Heart right ventricle (tissue), 16 donors: ENCODE measurements at regions not wholly inside any gene's neighbourhood (a gene's known extent, or its start where the extent isn't known, plus 50 kb on each side); places are given as distances from the start of the nearest gene placed in this dataset.

Experiments used
- ATAC-seq, 8 donors: fragments of 200-7000 bp; cut with Tn5 transposase; one replicate each; pipeline ENCODE4 v1.9.1; 2020; ENCODE audit warnings: mild to moderate bottlenecking in 8 of 8, moderate library complexity in 8 of 8, moderate number of reproducible peaks in 1 of 8
- DNase-seq, 2 donors: peaks; one replicate each; pipeline ENCODE4 v3.0.0-alpha.2; 2020
- H3K27ac ChIP-seq, 10 donors: fragments of 200-600 bp; sonication (generic) in 2 of 10; one replicate each; pipeline versions ENCODE4 v1.5.0 to v1.8.0; 2020 to 2022; ENCODE audit warnings: mild to moderate bottlenecking in 3 of 10
- H3K27me3 ChIP-seq, 7 donors: fragments of 200-600 bp; one replicate each; pipeline ENCODE4 v1.8.0; 2021 to 2022; ENCODE audit warnings: mild to moderate bottlenecking in 2 of 7
- H3K36me3 ChIP-seq, 9 donors: fragments of 200-600 bp; sonication (generic) in 1 of 9; one replicate each; pipeline versions ENCODE4 v1.5.0 to v1.8.0; 2020 to 2022; ENCODE audit warnings: mild to moderate bottlenecking in 2 of 9
- H3K4me1 ChIP-seq, 9 donors: fragments of 200-600 bp; sonication (generic) in 1 of 9; one replicate each; pipeline versions ENCODE4 v1.5.0 to v1.8.0; 2020 to 2022; ENCODE audit warnings: mild to moderate bottlenecking in 4 of 9
- H3K4me3 ChIP-seq, 10 donors: fragments of 200-600 bp; sonication (generic) in 2 of 10; one replicate each; pipeline versions ENCODE4 v1.5.0 to v1.8.0; 2020 to 2022; ENCODE audit warnings: mild to moderate bottlenecking in 7 of 10, moderate library complexity in 2 of 10
- H3K9me3 ChIP-seq, 11 donors: fragments of 200-600 bp in 10 of 11; sonication (generic) in 2 of 11; one replicate each; pipeline versions ENCODE4 v1.5.0 to v1.8.0; 2013 to 2022; ENCODE audit warnings: mild to moderate bottlenecking in 2 of 11, control low read depth in 1 of 11, moderate library complexity in 1 of 11
- WGBS, 2 donors: extraction: QIAGEN DNeasy Blood & Tissue Kit; methylation state at CpG; one replicate each; pipeline ENCODE4 v1.1.7; 2013; ENCODE audit warnings: inconsistent platforms in 1 of 2; 5-methylcytosine and 5-hydroxymethylcytosine counted together
- intact Hi-C, 10 donors: fragments of 100-400 bp; cut with DNase I; formaldehyde crosslinking; loops; one replicate each; pipeline versions ENCODE4 v1.11.1 to v1.14.2; 2022
- TF ChIP-seq, protein P1 (sequence below), 9 donors: fragments of 200-600 bp; sonication (generic) in 2 of 9; IDR thresholded peaks; one replicate each; pipeline versions ENCODE4 v1.5.0 to v1.8.0; 2021 to 2022; ENCODE audit warnings: antibody characterized with exemption in 9 of 9, mild to moderate bottlenecking in 5 of 9, moderate library complexity in 1 of 9
- donor health status: Arrhythmogenic right ventricular cardiomyopathy.
- donor health status: ischemic (EF 13 %, LVEDD 7.1; RV severe dilation, severe dysfunction).
- donor health status: healthy with polysubstance abuse.
- donor health status: DM: no; HTN: yes; CAD: no.
- donor health status: DM: no; HTN: no; CAD: no.
- donor health status: ischemic (EF 25% LVEDD 6.9; RV normal size, moderate dysfunction).
- donor health status: ischemic (EF 25% LVEDD 5.7; RV mildly dilated, moderate dysfunction).
- donor health status: healthy.
- donor health status: DM: yes; HTN: yes; CAD: no.
- donor health status: Ischemic cardiomyopathy.
- donor health status: ischemic (EF 35%, LVEDD 5.7; RV mildly dilated, moderate dysfunction).
- donor health status: nonischemic (EF 11% LVEDD 7.7; RV severe dilation, severe dysfunction).
- donor health status: DM: yes; HTN: yes; CAD: no.
- donor health status: PGD.
- donor health status: ischemic (EF 29% LVEDD 5.4; RV normal size, mild dysfunction).
- donor health status: nonischemic (EF 23%, LVEDD 6.1; RV moderate dilation, normal function).

DNA sequence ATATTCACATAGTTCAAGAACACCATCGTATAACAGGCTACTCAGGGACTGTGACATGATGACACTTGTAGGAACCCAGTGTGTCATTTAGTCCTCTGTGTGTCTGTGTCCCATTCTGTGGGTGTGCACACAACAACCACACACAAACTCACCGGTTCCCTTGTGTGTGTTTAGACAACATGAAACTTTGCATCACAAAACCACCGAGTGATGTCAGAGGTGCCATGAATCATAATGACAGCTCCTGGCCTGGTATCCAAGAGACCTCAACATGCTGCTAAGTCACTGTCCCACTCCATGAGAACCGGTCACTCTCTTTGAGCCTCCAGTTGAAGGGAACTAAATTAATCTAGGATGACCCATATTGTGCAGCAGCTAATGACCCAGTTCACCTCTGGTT, 421.3 kb downstream of the PREX1 start:
- H3K36me3 ChIP-seq = no peaks in the 10 kb centered on the region
- H3K9me3 ChIP-seq = no peaks in the 10 kb centered on the region
- no peak overlapping the region for H3K4me3 ChIP-seq
- TF ChIP-seq, protein P1, sequence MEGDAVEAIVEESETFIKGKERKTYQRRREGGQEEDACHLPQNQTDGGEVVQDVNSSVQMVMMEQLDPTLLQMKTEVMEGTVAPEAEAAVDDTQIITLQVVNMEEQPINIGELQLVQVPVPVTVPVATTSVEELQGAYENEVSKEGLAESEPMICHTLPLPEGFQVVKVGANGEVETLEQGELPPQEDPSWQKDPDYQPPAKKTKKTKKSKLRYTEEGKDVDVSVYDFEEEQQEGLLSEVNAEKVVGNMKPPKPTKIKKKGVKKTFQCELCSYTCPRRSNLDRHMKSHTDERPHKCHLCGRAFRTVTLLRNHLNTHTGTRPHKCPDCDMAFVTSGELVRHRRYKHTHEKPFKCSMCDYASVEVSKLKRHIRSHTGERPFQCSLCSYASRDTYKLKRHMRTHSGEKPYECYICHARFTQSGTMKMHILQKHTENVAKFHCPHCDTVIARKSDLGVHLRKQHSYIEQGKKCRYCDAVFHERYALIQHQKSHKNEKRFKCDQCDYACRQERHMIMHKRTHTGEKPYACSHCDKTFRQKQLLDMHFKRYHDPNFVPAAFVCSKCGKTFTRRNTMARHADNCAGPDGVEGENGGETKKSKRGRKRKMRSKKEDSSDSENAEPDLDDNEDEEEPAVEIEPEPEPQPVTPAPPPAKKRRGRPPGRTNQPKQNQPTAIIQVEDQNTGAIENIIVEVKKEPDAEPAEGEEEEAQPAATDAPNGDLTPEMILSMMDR (IDR thresholded peaks at IDR 0.05) = no peak
- no peak for DNase-seq
- WGBS, 2 donors = 88 to 93% methylated on average over 4 of the region's 4 CpGs
- intact Hi-C loops = no loop called here
- H3K27ac ChIP-seq = no peak overlapping the region
- H3K27me3 ChIP-seq = peaks cover 0 to 7% (median 0%) of the 10 kb centered on the region in 7 donors
- ATAC-seq = peak in 1 of 8 donors; percentile 31
- H3K4me1 ChIP-seq = no peaks in the 10 kb centered on the region

DNA sequence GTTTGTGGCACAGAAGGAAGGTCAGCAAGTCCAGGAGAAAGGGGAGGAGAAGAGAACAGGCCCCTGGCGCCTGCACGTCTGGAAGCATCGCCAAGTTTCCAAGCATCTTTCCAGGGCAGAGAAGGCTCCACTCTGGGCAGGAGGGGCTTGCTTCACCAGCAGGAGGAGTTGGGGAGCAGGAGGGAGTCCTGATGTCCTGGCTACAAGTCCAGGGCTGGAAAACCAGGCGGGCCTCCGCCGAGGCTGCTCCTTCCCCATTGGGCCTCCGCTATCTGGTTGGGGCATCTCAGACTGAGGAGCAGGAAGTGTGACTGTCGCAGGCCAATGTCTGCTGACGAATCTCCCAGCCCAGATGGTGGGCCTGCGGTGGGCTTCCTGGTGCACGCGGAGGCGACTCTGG, 421.9 kb downstream of the PREX1 start:
- no peak overlapping the region for H3K27ac ChIP-seq
- TF ChIP-seq, protein P1 (IDR thresholded peaks at IDR 0.05) = peak in 2 of 9 donors; percentile 21 to 23

DNA sequence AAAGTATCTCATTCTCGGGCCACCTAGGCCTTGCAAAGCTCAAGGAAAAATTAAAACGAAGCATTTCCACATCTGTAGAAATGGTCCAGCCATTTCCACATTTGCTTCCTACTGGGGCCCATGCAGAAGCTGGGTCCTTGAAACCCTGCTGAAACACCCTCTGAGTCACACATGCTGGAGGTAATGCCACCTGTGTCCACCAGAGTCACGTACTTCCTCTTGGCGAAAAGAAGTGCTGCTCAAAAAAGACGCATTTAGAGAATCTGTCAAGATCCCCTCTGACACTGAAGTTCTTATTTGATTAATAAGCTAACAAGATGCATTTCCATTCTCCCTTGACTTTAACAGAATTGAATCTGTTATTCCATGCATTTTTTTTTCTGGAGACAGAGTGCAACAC, 423.2 kb downstream of the PREX1 start:
- Histone ChIP-seq H3K9me3 (no peaks in the 10 kb centered on the region), H3K36me3 (no peaks in the 10 kb centered on the region), H3K4me3 (no peak overlapping the region), H3K27me3 (peaks cover 0 to 7% (median 0%) of the 10 kb centered on the region in 7 donors), H3K27ac (no peak overlapping the region), H3K4me1 (peaks cover 0 to 6% (median 0%) of the 10 kb centered on the region in 9 donors)
- no peak for DNase-seq
- intact Hi-C loops = no loop called here
- TF ChIP-seq, protein P1 (IDR thresholded peaks at IDR 0.05) = no peak
- 85 to 86% methylated on average over 5 of the region's 5 CpGs for WGBS, 2 donors
- ATAC-seq = no peak

More for the DNA sequence above, 421.9 kb downstream of the PREX1 start:
- ATAC-seq (peak in 4 of 8 donors; percentile 34 to 44 (median 36)), DNase-seq (peak in 1 of 2 donors; percentile 23)
- intact Hi-C loops = no loop called here
- WGBS, 2 donors = 49 to 64% methylated on average over 13 of the region's 13 CpGs
- Histone ChIP-seq H3K36me3 (no peaks in the 10 kb centered on the region), H3K9me3 (no peaks in the 10 kb centered on the region), H3K27me3 (peaks cover 0 to 7% (median 0%) of the 10 kb centered on the region in 7 donors), H3K4me3 (no peak overlapping the region), H3K4me1 (peaks cover 0 to 5% (median 0%) of the 10 kb centered on the region in 9 donors)

DNA sequence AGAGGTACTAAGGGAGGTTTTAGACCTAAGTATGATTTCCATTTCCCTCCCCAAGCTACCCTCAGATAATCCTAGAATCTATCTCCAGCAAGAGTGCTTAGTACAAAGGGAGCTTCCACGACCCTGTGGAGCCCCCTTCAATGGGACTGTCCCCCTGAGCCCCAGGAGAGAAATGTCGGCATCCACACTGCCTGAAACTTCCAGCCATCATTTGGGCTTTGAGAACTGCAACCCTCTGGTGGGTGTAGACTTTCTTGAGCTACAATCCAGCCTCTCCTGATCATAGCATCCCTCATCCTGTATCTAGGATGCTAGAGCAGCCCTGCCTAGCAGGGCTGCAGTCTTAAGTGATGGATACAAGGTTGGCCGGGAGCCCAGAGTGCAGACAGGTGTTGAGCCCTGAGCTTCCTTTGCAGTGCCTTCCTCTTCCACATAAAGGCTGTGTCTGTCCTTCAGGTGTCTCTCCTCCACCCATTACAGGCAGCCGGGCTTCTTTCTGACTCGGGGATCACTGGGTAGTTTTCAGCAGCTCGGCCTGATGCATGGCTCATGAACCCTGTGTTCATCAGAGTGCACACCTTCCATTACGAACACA, 424.5 kb downstream of the PREX1 start:
- H3K27ac ChIP-seq = no peak overlapping the region
- H3K36me3 ChIP-seq = no peaks in the 10 kb centered on the region
- peaks cover 0 to 6% (median 0%) of the 10 kb centered on the region in 9 donors for H3K4me1 ChIP-seq
- H3K9me3 ChIP-seq = no peaks in the 10 kb centered on the region
- intact Hi-C loops = no loop called here
- 83 to 85% methylated on average over 7 of the region's 7 CpGs for WGBS, 2 donors
- TF ChIP-seq, protein P1 (IDR thresholded peaks at IDR 0.05) = no peak
- H3K27me3 ChIP-seq = peaks cover 0 to 6% (median 0%) of the 10 kb centered on the region in 7 donors
- H3K4me3 ChIP-seq = no peak overlapping the region
- DNase-seq (no peak), ATAC-seq (no peak)
